ENCODE measurements at regions not wholly inside any gene's neighbourhood (a gene's known extent, or its start where the extent isn't known, plus 50 kb on each side); places are given as distances from the start of the nearest gene placed in this dataset.

GRCh38 chr13:26820871-26821270 is 60.3 kb upstream of the GPR12 start:
- ChIA-PET POLR2A (ENCODE audit: low non-redundant PET) (no interaction called here), CTCF (interaction anchor here (0.6 to 0.7 kb wide), 2 partner anchors 79 to 165 kb away, joined by 3 read pairs; no protein-coding TSS in a partner anchor)
- H3K27ac ChIP-seq: no peak overlapping the region
- DNase-seq (ENCODE audit: low spot score): no peak
- TF ChIP-seq CTCF (conservative IDR thresholded peaks at IDR 0.05; ENCODE audit: low read depth): no peak

GRCh38 chr13:26819046-26819445 is 58.5 kb upstream of the GPR12 start:
- DNase-seq (ENCODE audit: low spot score): no peak
- ChIA-PET POLR2A (ENCODE audit: low non-redundant PET) (no interaction called here), CTCF (interaction anchor here (0.6 kb wide), 1 partner anchor 301 kb away, joined by 4 read pairs; no protein-coding TSS in a partner anchor)
- no peak overlapping the region for H3K27ac ChIP-seq
- no peak for TF ChIP-seq CTCF (conservative IDR thresholded peaks at IDR 0.05; ENCODE audit: low read depth)

GRCh38 chr13:26816881-26817280 is 56.3 kb upstream of the GPR12 start:
- H3K27ac ChIP-seq: no peak overlapping the region
- DNase-seq (ENCODE audit: low spot score): no peak
- ChIA-PET POLR2A (ENCODE audit: low non-redundant PET) (no interaction called here), CTCF (no interaction called here)
- TF ChIP-seq CTCF (conservative IDR thresholded peaks at IDR 0.05; ENCODE audit: low read depth): no peak

GRCh38 chr13:26813980-26814348 is 53.4 kb upstream of the GPR12 start:
- ChIA-PET POLR2A (ENCODE audit: low non-redundant PET) (no interaction called here), CTCF (no interaction called here)
- no peak for DNase-seq (ENCODE audit: low spot score)
- no peak overlapping the region for H3K27ac ChIP-seq
- no peak for TF ChIP-seq CTCF (conservative IDR thresholded peaks at IDR 0.05; ENCODE audit: low read depth)

- ChIA-PET POLR2A (ENCODE audit: low non-redundant PET) (no interaction called here), CTCF (no interaction called here)
- DNase-seq (ENCODE audit: low spot score): peak; percentile 8
- no peak for TF ChIP-seq CTCF (conservative IDR thresholded peaks at IDR 0.05; ENCODE audit: low read depth)
- H3K27ac ChIP-seq: no peak overlapping the region
Observed at GRCh38 chr13:26813321-26813979, 52.9 kb upstream of the GPR12 start.

- CTCF ChIA-PET: no interaction called here
- DNase-seq (ENCODE audit: low spot score): no peak
Observed at GRCh38 chr13:26811581-26811980, 51.0 kb upstream of the GPR12 start.

More at GRCh38 chr13:26811581-26811980, 51.0 kb upstream of the GPR12 start:
- no peak overlapping the region for H3K27ac ChIP-seq
- POLR2A ChIA-PET (ENCODE audit: low non-redundant PET): no interaction called here
- TF ChIP-seq CTCF (conservative IDR thresholded peaks at IDR 0.05; ENCODE audit: low read depth): no peak
